Stimulated activated CD4-positive, alpha-beta T cell treated with anti-CD3 and anti-CD28 coated beads, Interleukin-12 subunit alpha, Interleukin-12 subunit beta, amount 100 ng/mL, for 48 hours (primary cell): ENCODE measurements at regions not wholly inside any gene's neighbourhood (a gene's known extent, or its start where the extent isn't known, plus 50 kb on each side); places are given as distances from the start of the nearest gene placed in this dataset.
"Not testable (repeated sequence)": the region's sequence is repeated elsewhere in the genome, so short reads cannot be mapped to it uniquely, and the experiment has no call there.

Experiments
- DNase-seq, 3 donors: peaks; one replicate each; pipeline ENCODE4 v3.0.0-alpha.2; 2020; ENCODE audit warnings: low read depth in 2 of 3, low spot score in 1 of 3

DNA sequence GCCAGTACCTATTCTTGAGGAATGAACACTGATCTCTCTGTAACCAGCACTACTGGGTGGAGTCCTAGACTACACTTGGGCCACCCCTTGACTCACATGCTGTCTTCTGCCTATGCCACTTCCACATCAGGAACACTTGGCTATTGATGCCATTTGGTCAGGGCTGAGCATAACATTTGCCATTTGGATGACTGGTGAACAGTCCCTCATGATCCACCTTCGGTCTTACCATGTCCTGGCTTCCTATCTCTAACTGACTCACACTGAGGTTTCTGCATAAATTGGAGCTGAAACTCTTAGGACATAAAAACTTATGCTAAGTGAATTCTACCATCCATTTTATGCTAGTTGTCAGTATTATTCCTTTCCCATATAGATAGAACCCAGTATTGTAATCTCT is 91.7 kb upstream of the PELI2 start:
- DNase-seq: no peak

DNA sequence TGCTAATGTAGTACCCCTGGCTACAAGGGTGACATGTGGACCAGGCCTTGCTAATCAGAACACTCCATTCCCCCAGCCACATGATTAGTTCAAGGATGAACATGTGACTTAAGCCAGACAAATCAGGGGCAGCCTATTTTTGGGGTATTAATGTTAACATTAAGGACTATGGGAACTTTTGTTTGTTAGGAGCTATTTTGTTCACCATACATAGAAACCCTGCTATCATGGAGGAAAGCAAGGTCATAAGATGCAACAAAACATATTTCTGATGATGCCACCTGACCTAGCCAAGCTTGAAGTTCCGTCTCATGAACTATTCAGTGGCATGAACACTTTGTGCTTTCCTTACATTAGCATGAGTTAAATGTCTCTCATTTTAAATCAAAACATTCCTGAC is 90.8 kb upstream of the PELI2 start:
- no peak for DNase-seq

DNA sequence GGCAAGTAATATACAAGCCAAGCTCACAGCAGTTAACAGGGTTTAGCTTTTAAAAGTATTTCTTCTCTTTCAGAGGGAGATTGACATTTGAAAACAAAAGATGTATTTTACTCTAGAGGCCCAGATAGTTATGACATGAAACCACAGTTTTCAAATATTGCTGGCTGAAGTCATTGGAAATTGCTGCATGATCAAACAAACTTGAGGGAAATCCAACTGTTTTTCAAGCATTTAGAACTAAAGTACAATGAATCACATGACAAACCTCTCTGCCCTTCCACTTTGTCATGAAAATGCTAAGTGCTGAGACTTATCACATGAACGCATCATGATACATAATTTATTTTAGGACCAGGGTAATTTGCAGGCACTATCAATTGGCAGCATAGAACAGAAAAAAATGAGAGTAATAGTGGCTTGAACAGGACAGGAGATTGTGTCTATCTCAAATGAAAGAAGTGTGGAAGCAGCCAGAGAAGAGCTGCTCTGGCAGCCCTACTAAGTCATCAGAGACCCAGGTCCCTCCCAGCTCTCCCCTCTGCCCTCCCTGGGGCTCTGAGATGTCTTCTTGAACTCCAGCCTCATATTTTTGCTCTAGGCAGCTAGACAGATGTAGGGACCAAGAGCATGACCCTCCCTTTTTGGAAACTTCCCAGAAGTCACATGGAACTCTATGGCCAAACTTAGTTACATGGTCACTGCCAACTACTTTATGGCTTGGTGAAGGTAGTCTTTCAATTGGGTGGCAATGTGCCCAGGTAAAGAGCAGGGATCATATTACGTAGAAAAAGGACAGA is 90.1 kb upstream of the PELI2 start:
- no peak for DNase-seq

DNA sequence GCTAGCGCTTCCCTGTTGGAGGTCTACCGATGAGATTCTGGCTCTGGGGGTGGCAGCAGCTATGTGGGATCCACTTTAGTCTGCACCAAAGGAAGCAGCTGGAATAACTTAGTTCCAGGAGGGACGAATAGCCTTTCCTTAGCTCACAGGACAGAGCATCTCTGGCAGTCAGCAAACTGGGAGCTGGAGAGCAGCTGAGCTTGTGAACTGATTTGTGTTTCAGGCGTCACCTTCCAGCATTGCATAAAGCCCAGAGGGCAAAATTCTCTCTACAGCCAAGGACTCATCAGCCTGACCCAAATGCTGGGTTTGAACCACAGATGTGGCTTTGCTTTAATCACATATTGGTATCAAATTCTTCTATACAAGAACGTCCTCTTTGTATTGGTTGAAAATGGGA is 81.9 kb upstream of the PELI2 start:
- no peak for DNase-seq

DNA sequence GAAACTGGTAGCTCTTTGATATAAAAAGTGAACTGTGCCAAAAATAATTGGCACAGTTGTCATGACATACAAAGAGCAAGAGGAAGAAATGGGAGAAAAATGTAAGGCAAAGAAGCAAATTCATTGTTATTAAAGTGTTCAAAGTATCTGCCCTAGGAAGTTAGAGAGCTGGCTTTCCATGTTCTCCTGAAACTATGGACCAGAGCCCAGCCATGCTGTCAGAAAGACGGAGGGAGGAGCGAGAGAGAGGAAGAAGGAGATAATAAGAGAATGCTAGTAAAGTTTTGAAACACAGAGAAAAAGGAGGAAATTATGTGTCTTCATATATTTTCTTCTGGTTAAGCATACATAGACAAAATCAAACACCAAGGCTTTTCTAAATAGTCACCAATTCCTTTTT is 78.1 kb upstream of the PELI2 start:
- no peak for DNase-seq

DNA sequence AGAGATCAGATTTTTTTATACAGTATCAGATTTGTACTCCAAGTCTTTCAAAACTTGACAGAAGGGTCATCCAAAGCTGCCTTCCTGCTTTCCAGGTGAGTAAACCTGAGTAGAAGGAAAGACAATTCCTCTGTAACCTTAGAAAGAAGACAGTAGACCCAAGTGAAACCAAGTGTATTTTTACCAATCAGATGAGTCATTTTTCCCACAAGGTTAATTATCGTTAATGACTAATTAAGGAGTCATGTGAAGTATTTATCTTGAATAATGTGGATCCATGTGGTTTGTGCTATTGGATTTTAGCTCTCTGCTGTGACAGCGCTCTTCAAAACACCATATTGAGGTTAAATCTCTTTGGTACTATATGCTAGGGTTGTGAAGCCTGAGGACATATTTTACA is 74.0 kb upstream of the PELI2 start:
- no peak for DNase-seq

DNA sequence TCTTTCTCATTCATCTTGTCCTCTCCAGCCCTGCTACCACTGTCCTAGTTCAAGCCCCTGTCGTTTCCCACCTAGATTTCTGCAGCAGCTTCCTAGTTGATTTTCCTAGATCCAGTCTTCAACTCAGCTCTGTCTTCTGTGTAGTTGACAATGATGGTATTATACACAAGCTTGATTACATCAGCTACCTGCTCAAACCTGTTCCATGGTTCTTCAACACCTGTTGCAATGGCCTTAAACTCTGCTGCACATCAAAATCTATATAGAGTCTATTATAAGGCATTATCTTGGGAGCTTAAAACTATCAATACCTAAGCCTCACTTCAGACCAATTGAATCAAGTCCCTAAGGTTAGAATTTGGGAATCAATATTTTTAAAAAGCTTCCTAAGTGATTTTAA is 71.7 kb upstream of the PELI2 start:
- DNase-seq: no peak

DNA sequence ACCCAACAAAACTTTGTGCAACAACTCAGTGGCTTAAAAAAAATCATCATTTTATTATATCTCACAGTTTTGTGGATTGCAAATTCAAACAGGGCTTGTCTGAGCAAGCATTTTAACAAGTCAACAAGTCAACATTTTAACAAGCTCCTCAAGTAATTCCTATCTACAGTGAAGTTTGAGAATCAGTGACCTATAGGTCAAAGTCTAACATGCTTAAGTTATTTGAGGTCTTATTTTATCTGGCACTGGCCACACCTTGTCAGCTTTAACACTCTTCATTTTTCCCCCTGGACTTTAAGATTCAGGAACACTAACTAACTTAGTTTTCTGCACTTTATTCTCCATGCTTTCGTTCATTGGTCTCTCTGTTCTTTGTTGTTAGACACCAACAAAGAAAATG is 71.2 kb upstream of the PELI2 start:
- DNase-seq: no peak

DNA sequence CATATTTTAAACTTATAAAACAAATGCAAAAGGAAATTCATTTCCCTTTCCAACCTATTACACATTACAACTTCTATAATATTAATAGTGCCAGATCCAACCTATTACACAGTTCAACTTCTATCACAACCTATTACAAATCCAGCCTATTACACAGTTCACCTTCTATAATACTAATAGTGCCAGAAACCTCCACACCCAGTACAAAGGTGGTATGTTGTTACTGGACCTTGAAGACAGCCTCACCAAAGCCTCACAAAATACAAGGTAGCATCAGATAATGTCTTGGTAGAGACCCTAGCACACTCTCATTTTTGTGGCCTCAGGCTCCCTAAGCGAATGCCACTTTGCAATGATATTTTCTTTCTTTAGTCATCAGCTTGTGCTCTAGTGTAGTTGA is 68.7 kb upstream of the PELI2 start:
- DNase-seq: no peak

DNA sequence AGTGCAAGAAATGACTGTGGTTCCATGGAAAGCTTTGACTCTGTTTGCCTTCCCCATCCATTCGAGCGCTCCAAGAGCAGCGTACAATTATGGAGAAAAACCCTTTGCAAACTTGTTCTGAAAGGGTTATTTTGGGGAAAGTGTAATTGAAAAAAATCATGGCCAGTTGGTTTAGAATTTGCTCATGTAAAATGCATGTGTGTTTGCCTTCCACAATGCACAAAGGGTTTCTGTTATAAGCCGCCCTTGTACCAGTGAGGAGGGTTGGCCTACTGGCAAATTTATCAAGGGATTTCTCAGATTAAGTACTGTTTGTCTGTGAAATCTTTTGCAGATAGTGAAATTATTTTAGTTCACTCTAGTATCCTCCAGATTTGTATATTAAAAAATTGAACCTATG is 62.7 kb upstream of the PELI2 start:
- DNase-seq: no peak

DNA sequence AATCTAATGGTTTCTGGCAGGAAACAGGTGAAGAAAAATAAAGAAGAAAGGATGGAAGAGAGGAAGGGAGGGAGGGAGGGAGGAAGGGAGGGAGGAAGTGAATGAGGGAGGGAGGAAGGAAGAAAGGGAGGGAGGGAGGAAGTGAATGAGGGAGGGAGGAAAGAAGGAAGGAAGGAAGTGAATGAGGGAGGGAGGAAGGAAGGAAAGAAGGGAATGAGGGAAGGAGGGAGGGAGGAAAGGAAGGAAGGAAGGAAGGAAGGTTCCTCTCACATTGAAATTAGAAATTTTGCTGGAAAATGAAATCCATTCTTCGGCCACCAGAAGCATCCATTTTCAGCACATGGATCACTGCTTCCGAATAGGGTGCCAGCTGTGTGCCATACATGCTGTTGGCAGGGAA is 62.2 kb upstream of the PELI2 start:
- DNase-seq: no peak

DNA sequence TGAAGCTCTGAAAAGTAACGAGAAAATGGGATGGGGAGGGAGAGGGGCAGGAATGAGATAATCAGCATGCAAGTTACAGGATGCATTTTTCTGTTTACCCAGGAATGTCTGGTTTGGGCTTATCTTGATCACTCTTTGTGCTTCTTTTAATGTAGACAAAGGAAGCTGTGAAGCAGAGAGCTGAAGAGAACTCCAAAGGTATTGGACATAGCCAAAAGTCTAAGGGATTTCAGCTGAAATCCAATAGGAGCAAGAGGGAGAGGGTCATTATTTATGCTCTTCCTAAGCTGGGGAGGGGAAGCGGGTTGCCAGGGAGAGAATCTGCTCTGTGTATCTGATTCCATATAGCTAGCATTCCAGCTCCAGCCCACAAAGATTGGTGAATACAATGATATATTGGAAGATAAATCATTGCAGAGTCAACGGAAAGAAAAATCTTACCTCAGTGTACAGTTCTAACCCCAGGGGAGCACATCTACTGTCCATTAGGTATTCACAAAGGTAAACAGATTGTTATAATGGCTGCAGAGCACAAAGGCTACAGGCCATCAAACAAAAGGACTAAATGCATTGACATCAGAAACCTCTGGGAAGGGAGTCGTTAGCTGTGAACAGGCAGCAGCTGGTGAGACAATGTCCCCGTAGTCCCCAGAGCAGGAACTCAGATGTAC is 61.0 kb upstream of the PELI2 start:
- DNase-seq: no peak

DNA sequence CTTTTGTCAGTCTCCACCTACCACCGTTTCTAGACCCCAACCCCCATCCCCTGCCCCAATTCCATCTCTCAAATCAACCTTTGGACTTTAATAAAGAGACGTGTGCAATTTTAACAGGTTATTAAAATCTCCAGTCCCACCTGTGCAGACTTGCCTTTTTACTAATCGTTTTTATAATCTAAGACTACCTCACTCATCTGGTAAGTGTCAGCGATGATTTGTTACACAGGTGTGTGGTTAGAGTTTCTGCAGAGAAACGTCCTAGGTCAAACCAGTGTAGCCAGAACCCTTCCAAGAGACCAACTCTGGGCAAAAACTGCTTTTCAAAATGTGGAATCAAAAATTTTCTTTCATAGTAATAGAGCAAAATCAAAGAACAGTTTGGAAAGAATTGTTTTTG is 60.4 kb upstream of the PELI2 start:
- no peak for DNase-seq

DNA sequence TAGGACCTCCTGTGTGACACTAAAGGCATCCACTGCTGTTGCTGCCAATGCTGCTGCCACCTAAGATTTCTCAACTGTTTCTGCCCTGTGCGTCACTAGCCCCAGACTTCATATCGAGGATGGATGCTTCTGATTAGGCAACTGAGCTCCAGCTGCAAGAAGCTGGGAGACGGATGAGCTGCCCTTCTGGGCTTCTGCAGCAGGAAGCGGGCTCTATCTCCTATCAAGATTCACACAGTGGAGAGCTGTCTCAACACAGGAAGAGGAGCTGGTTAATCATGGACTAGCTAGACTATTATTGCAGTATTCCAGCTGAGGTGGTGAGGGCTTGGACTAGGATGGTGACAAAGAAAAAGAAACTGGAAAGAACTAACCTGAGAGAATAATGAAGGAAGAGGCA is 59.2 kb upstream of the PELI2 start:
- DNase-seq: no peak

DNA sequence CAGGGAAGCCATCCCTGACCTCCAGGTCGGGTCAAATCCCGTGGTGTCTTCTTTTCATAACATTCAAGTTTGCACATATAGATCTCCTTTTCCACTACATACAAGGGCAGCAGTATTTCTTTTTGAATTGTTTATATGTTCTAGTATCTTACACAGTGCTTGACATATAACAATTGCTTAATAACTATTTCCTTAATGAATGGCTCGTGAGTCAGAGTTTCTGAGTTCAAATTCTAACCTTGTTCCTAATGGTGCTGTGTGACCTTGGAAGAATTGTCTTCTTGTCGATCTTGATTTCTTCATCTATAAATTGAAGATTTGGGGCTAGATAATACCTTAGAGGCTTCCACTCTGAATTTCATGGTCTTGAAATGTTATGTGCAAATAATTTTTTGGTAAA is 57.2 kb upstream of the PELI2 start:
- DNase-seq: no peak

DNA sequence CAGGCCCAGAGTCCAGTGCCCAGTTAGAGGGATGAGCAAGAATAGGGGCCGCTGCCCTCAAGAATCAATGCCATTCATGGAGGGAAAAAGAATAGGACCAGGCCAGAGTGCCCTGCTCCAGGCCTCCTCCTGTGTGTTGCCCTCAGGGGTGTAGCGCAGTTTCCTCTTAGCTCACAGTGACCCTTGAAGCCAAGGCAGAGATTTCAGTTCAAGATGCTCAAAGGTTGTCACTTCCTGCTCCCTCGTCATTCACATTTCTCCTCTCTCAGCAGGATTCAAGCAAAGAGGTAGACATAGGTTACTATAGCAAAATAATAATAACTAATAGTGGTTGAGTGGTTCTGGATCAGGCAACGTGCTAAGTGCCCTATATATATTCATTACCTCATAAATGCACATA is 55.1 kb upstream of the PELI2 start:
- DNase-seq: no peak

DNA sequence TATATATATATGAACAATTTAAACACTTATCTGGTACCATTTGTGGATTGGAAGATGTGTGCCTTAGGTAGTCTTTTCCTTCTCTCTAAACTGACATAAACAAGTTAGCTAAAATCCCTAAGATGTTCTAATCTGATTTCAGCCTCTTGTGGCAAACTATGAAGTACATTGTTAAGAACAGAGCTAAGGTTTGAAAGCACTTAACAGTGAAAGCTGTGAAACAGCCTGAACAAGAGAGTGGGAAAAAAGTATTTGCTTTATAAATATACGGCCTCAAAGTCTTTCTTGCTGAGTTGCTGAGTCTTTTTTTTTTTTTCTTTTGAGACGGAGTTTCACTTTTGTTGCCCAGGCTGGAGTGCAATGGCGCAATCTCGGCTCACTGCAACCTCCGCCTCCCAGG is 53.7 kb upstream of the PELI2 start:
- no peak for DNase-seq

DNA sequence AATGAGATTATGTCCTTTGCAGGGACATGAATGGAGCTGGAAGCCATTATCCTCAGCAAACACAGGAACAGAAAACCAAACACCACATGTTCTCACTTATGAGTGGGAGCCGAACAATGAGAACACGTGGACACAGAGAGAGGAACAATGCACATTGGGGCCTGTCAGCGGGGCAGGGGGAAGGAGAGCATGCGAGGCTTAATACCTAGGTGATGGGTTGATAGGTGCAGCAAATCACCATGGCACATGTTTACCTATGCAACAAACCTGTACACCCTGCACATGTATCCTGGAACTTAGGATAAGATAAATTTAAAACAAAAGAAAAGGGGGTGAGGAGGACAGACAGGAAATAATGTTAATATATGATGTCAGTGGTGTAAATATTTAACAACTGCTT is 53.0 kb upstream of the PELI2 start:
- DNase-seq: not testable (repeated sequence)

DNA sequence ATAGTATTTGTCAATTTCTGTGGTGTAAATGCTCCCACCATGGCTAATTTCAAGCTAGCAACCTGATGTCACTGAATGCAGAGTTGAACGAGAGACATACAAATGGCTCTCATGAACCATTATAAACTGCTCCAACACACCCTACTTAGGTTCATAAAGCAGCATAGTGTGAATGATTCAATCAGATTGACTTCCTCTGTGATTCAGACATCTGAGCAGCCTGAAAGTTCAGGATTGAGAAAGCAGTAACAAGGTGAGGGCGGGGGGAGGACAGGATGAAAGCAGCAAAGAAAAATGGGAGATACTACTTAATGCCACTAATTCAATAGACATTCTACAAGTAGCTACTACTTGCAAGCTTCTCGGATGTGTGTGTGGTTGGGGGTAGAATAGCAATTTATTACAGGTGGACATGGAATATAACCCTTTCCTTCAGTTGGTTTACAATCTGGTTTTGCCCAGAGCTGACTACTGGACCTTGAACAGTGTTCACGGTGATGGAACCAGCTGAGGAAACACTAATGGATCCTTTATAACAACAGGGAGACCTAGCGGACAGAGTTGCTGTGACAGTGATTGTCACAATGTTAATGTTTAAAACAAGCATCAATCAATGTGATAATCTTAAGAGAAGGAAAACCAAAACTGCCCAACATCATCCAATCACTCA is 52.5 kb upstream of the PELI2 start:
- no peak for DNase-seq
